Panc1 (cell line): ENCODE measurements at regions not wholly inside any gene's neighbourhood (a gene's known extent, or its start where the extent isn't known, plus 50 kb on each side); places are given as distances from the start of the nearest gene placed in this dataset.

Experiments used
- ATAC-seq: fragments of 200-7000 bp; cut with Tn5 transposase; 2 replicates; pipeline ENCODE4 v1.9.1; 2020; ENCODE audit warnings: mild to moderate bottlenecking, moderate library complexity
- BruUV-seq: library from RNA; stranded (reverse); fragments of 400-500 nt; replicated peaks from 2 replicates; lab custom pipeline; 2021; lab: Mats Ljungman, UMichigan
- CTCF ChIA-PET: fragments of 300-600 bp; sonication (Branson Sonifier 250); formaldehyde crosslinking; loops from one replicate; lab custom pipeline; 2022; ENCODE audit warnings: antibody characterized with exemption; lab: Charles Lee
- POLR2A ChIA-PET: fragments of 300-600 bp; sonication (Branson Sonifier 250); formaldehyde crosslinking; loops from one replicate; lab custom pipeline; 2022; ENCODE audit warnings: antibody characterized with exemption; lab: Charles Lee
- DNase-seq: peaks from one replicate; pipeline ENCODE4 v3.0.0-alpha.2; 2010; ENCODE audit warnings: low read depth, low spot score
- H3K27ac ChIP-seq: 2 replicates; pipeline ENCODE4 v1.5.1; 2011; ENCODE audit warnings: mild to moderate bottlenecking, low read length, inconsistent platforms
- H3K27me3 ChIP-seq: fragments of 200-500 bp; sonication (Bioruptor generic); 2 replicates; pipeline ENCODE4 v1.6.0; 2014; ENCODE audit warnings: low read length, inconsistent platforms; ENCODE audit not compliant: control insufficient read depth, insufficient read depth
- H3K36me3 ChIP-seq: fragments of 200-500 bp; sonication (Bioruptor generic); 2 replicates; pipeline ENCODE4 v1.5.1; 2014; ENCODE audit warnings: inconsistent platforms, mild to moderate bottlenecking, low read length, moderate library complexity; ENCODE audit not compliant: control insufficient read depth, insufficient read depth
- H3K4me1 ChIP-seq: 2 replicates; pipeline ENCODE4 v1.5.1; 2011; ENCODE audit warnings: inconsistent platforms, mild to moderate bottlenecking, low read length, moderate library complexity; ENCODE audit not compliant: control insufficient read depth, insufficient read depth
- H3K4me3 ChIP-seq, 2 experiments: 2 replicates each; pipeline ENCODE4 v1.5.1; 2011 to 2012; ENCODE audit warnings: low read depth in 2 of 2, low read length in 2 of 2, mild to moderate bottlenecking in 2 of 2, inconsistent platforms in 1 of 2, moderate library complexity in 1 of 2
- H3K9me3 ChIP-seq: fragments of 200-500 bp; sonication (Bioruptor generic); 2 replicates; pipeline ENCODE4 v1.5.1; 2014; ENCODE audit warnings: low read depth, mild to moderate bottlenecking, inconsistent platforms, low read length, moderate library complexity; ENCODE audit not compliant: control insufficient read depth, insufficient read depth
- CTCF ChIP-seq: fragments of 450-650 bp; IDR thresholded peaks from 2 replicates; pipeline ENCODE4 v1.5.1; 2017; ENCODE audit warnings: mild to moderate bottlenecking
- POLR2AphosphoS5 ChIP-seq: IDR thresholded peaks from 2 replicates; pipeline ENCODE4 v1.6.1; 2012; ENCODE audit warnings: mild to moderate bottlenecking, low read depth, low read length, moderate library complexity
- SIN3A ChIP-seq: IDR thresholded peaks from 2 replicates; pipeline ENCODE4 v1.6.1; 2012; ENCODE audit warnings: low read depth, mild to moderate bottlenecking, low read length, moderate library complexity, borderline replicate concordance; ENCODE audit not compliant: insufficient read depth
- TCF7L2 ChIP-seq: IDR thresholded peaks from 2 replicates; pipeline ENCODE4 v1.6.1; 2011; ENCODE audit warnings: mild to moderate bottlenecking, low read depth, low read length, inconsistent platforms
- in situ Hi-C: cut with HindIII; loops from 2 replicates; pipeline ENCODE4 v1.10.0; 2016; ENCODE audit warnings: low sequenced_read_pairs, low pct_unique_long_range_greater_than_20kb
- intact Hi-C: fragments of 100-400 bp; cut with micrococcal nuclease; formaldehyde crosslinking; loops from one replicate; pipeline ENCODE4 v1.10.0; 2022; ENCODE audit not compliant: unreplicated experiment
- TF ChIP-seq, protein P1 (sequence below), 2 experiments: IDR thresholded peaks; 2 replicates each; pipeline ENCODE4 v1.6.1; 2011 to 2012; ENCODE audit warnings: low read depth in 2 of 2, control low read depth in 1 of 2, low read length in 1 of 2, mild to moderate bottlenecking in 1 of 2, moderate library complexity in 1 of 2; ENCODE audit not compliant: insufficient read depth in 1 of 2

- ChIA-PET CTCF (interaction anchor here (2.4 kb wide), 1 partner anchor 258 kb away, joined by 12 read pairs; no protein-coding TSS in a partner anchor), POLR2A (no interaction called here)
- Histone ChIP-seq H3K9me3 (no peaks in the 10 kb centered on the region), H3K4me3 (no peak overlapping the region), H3K27me3 (peaks cover 3% of the 10 kb centered on the region), H3K27ac (no peak overlapping the region), H3K4me1 (no peaks in the 10 kb centered on the region), H3K36me3 (no peaks in the 10 kb centered on the region)
- DNase-seq (no peak), ATAC-seq (no peak)
- no TSS peak for BruUV-seq
- intact Hi-C loops (loop anchor here (10.0 kb wide), 1 partner anchor 738 kb away; no protein-coding TSS in a partner anchor), in situ Hi-C loops (no loop called here)
- TF ChIP-seq TCF7L2 (no peak), CTCF (no peak)
These were observed 59.4 kb upstream of the CAST start for GRCh38 chr5:96602776-96603175.

DNA sequence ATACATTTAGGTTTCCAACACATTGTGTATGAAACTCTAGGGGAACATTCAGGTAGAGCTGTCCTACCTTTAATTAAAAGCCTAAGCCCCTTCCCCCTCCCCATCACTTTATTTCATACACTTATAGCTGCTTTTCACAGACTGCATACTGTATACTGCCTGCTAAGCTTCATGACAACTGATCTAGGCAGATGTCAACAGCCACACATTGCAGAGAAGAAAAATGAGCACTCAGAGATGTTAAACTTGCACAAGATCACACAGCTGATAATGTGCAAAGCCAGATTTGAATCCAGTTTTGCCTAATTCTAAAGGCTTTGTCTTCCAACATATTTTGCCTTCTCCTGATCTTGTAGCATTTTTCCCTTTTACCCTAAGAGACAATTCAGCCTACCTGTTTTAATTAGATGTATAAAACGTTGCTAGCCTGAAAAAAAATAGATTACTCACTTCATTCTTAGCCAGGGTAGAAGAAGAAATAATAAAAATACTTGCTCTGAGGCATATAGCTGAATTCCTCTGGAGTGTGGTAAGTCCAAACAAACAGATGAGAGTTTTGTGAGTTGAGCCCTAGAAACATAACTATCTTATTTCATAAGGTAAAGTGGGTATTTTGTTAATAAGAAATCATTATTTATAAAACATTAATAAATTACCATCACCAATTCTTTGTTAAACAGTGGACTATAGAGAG is 56.9 kb upstream of the CAST start:
- BruUV-seq, result no TSS peak

More for the DNA sequence above, 56.9 kb upstream of the CAST start:
- Histone ChIP-seq H3K4me1 (no peaks in the 10 kb centered on the region), H3K27ac (no peak overlapping the region), H3K27me3 (peaks cover 3% of the 10 kb centered on the region), H3K36me3 (no peaks in the 10 kb centered on the region), H3K9me3 (no peaks in the 10 kb centered on the region), H3K4me3 (no peak overlapping the region)
- ChIA-PET POLR2A (no interaction called here), CTCF (no interaction called here)
- DNase-seq (no peak), ATAC-seq (no peak)
- no peak for TF ChIP-seq CTCF
- no peak for TF ChIP-seq TCF7L2
- no peak for TF ChIP-seq POLR2AphosphoS5
- no peak for TF ChIP-seq SIN3A
- TF ChIP-seq, protein P1, sequence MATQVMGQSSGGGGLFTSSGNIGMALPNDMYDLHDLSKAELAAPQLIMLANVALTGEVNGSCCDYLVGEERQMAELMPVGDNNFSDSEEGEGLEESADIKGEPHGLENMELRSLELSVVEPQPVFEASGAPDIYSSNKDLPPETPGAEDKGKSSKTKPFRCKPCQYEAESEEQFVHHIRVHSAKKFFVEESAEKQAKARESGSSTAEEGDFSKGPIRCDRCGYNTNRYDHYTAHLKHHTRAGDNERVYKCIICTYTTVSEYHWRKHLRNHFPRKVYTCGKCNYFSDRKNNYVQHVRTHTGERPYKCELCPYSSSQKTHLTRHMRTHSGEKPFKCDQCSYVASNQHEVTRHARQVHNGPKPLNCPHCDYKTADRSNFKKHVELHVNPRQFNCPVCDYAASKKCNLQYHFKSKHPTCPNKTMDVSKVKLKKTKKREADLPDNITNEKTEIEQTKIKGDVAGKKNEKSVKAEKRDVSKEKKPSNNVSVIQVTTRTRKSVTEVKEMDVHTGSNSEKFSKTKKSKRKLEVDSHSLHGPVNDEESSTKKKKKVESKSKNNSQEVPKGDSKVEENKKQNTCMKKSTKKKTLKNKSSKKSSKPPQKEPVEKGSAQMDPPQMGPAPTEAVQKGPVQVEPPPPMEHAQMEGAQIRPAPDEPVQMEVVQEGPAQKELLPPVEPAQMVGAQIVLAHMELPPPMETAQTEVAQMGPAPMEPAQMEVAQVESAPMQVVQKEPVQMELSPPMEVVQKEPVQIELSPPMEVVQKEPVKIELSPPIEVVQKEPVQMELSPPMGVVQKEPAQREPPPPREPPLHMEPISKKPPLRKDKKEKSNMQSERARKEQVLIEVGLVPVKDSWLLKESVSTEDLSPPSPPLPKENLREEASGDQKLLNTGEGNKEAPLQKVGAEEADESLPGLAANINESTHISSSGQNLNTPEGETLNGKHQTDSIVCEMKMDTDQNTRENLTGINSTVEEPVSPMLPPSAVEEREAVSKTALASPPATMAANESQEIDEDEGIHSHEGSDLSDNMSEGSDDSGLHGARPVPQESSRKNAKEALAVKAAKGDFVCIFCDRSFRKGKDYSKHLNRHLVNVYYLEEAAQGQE (IDR thresholded peaks at IDR 0.05; ENCODE audit: insufficient read depth in 1 of 2, low read depth in 2 of 2, low read length in 1 of 2), result no peak
- intact Hi-C loops (loop anchor here (10.0 kb wide), 1 partner anchor 740 kb away; no protein-coding TSS in a partner anchor), in situ Hi-C loops (no loop called here)
